ENCODE measurements at regions not wholly inside any gene's neighbourhood (a gene's known extent, or its start where the extent isn't known, plus 50 kb on each side); places are given as distances from the start of the nearest gene placed in this dataset.
"Not testable (repeated sequence)": the region's sequence is repeated elsewhere in the genome, so short reads cannot be mapped to it uniquely, and the experiment has no call there.

DNA sequence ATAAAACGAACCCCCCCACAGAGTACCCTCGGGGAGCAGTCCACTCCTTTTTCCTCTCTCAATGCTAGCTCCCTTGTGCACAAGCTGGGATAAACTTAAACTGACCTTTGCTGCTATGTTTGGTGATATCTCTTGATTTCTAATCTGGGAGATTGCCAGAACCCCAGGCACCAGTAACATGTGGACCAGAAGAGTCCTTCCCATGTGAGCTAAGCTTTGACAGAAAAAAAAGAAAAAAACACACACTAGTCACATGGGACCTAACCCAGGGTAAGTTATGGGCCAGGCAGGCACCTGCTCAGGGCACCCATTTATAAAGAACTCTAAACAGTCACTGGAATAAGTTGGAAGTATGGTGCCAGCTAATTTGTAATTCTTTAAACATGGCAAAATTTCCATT lies 242.6 kb downstream of the EN1 start:
- ATAC-seq = no peak

DNA sequence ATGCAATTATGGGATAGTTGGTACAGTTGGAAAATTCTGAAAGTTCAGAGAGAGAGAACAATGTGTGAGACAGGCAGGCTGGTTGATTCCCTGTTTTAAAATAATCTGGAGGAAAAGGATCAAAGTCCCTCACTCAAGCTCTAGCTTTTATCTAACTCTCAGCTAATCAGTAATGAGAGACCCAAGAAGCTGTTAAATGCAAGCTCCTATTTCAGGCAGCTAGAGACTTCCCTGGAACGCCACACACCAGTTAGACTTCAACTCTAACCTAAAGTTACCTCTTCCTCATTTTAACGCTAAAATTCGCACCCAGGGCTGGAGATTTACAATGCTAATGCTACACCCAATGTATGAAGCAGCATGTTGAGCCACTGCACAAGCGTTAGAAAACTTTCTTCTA lies 243.1 kb downstream of the EN1 start:
- no peak for ATAC-seq

DNA sequence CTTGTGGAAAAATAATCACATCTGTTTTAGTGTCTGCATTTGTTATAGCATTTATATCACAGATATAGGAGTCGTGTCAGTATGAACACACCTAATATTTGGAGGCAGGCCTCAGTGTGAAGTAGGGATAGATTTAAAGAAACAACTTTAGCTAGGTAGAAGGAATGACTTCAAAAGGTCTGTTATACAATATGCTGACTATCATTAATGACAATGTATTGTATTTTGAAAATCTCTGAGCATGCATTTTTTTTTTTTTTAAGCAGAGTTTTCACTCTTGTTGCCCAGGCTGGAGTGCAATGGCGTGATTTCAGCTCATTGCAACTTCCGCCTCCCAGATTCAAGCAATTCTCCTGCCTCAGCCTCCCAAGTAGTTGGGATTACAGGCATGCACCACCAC lies 248.3 kb downstream of the EN1 start:
- ATAC-seq = no peak

DNA sequence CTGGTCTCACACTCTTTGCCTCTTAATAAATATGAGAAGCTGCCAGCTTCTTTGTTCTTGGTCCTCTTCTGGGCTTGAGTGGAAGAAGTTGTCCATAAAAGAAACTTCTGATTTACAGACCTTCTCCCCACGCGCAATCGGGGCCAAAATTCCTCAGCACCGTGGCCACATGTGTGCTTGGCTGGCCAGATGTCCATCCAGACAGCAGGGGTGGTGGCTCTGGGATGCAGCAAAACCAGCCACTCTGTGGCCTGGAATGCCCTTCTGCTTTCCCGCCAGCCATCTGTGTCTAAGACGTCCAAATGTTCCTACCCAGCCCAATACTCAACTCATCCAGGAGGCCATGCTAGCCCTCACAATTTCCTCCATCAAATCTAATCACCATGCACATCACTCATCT lies 250.8 kb downstream of the EN1 start:
- ATAC-seq = no peak

DNA sequence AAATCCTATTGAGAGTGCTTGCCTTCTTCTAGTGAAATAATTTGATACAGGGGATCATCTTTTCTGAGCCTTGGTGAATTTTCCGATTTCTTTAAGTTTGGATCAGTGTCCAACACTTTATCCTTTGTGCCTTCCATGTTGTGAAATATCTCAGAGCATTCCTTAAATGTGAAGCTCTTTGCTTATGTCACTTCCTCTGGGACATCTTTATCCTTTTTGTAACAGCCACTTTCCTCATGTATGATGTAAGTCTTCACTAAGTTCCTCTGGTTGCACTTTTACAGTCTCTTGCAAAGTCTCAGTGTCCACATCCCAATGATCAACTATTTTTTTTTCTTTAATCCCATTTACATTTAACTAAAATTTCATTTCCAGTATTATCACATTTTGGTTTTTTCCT lies 254.2 kb downstream of the EN1 start:
- no peak for ATAC-seq

DNA sequence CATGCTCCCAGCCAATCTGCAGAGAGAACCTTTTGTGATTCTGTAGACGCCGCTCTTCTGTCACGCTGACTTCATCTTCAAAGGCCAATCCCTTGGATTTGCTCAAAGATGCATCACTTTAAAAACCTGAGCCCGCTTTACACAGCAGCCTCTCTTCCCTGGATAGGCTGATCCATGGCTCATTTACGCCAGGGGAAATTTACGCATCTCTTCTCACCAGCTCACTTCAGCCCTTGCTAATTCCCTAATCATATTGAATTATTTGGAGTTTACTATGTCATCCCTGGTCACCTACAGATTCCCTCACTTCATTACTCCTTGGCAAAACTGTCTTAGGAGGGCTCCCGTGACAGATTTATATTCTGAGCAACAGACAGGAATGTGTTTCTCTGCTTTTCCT lies 256.2 kb downstream of the EN1 start:
- no peak for ATAC-seq

DNA sequence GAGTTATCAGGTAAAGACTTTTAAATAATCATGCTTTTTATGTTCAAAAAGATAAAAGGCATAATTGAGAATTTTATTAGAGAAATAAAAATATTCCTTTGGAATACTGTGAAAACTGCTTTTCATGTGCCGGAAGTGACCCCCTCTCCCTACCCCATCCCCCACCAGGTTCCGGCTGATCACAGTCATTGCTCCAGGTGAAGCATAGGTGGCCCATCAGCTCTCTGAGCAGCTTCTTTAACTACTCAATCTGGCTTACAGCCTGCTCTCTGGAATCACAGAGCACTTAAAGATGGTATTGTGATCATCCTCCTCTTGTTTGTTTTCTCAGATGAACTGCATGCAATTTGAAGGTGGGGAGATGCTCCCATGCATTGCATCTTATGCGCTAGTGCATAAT lies 257.7 kb downstream of the EN1 start:
- ATAC-seq = no peak

DNA sequence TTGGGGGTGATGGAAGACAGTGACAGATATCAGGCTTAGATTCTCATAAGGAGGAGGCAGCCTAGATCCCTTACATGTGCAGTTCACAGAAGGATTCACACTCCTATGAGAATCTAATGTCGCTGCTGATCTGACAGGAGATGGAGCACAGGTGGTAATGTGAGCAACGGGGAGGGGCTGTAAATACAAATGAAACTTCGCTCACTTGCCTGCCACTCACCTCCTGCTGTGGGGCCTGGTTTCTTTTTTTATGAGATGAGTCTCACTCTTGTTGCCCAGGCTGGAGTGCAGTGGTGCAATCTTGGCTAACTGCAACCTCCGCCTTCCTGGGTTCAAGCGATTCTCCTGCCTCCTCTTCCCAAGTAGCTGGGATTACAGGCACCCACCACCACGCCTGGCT lies 258.6 kb downstream of the EN1 start:
- ATAC-seq = no peak

DNA sequence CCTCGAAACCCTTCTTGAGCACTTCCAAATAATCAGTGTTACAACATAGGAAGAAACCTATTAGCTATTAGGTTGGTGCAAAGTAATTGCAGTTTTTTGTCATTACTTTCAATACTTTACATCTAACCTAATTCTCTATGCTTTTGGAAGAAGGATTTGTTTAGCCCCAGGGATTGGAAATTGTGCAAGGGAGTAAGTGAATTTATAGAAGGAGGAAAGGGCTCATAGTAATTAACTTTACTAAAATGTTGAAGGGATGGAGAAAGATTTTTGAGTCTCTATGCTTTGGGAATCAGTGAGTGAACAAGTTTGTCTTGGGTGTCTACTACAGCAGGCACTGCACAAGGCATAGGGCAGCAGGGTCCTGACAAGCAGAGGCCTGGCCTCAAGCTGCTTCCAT lies 261.1 kb downstream of the EN1 start:
- ATAC-seq = no peak

DNA sequence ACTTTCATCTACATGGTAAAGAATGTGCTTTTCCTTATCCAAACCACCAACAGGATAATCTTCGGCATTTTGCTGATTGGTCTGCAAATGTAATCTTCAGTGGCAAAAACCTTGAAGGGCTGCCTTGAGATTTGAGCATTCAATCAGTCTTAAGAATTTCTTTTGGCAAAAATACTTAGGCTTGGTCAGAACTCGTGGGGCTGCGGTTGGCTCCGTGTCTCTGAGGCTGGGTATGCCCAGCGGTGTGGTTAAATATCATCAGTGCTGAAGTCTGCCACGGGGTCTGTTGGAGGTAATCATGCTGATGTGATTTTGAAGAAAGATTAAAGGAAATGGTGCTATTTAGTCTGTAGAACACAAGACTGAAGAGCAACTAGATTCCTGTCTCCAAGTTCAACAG lies 262.6 kb downstream of the EN1 start:
- ATAC-seq = no peak

DNA sequence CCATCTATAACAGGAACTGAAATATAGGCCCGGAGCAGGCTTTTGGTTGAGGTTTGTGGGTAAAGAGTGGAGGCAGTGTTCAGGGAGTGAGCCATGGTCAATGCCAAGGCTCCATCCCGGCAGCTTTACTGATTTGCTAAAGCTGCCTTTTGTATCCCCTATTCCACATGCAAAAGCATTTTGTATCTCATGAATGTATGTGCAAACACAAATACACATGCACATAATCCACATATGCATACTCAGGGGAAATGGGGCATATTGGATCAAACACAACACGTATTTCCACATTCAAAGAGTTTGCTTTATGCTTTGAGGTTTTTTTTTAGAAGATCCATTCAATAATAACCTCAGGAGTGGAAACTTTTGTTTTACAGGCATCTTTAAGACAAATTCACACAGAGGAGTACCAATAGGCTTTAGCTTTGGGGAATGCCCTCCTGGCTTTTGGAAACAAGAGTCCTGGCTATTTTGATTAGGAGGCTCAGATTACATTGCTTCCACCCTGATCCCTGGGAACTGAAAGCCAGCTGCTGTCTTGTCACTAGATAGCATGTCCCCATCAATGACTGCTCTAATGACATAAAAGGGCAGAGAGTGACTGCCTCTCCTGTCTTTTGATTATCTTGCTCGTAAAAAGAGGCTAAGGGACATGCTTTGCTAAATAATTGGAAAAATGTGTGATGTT lies 263.2 kb downstream of the EN1 start:
- ATAC-seq = no peak

DNA sequence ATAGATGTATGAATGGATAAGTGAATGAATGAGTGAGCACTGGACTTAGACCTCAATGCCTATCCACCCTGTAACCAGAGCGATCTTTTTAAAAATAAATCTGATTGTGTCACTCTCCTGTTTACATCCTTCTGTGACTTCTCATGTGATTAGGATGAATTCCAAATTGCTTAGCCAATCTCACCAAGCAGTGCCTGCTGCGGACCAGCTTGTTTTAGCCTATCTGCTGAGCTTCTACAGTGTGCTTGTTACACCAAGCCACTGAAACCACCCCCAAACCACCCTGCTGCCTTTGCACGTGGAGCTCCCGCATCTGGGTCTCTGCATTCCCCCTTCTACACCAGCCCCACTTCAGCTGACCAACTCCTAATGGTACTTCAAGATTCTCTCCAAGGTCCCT lies 265.4 kb downstream of the EN1 start:
- no peak for ATAC-seq

DNA sequence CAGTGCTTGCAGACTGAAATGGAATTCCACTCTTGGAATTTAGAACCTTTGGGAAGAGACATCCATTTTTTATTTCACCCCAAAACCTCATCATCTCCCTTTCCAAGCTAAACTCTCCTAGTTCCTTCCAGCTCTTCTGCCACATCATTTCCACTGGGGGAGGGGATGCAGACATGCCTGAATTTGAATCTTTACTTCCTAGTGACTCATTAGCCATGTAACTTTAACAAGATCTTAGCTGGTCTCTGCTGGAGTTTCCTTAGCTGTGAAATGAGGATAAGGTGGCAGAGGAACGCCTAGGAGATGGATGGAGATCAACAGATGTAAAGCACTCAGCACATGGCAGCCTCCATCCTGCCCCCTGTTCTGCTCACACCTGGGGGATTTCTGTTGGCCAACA lies 266.8 kb downstream of the EN1 start:
- ATAC-seq = no peak

DNA sequence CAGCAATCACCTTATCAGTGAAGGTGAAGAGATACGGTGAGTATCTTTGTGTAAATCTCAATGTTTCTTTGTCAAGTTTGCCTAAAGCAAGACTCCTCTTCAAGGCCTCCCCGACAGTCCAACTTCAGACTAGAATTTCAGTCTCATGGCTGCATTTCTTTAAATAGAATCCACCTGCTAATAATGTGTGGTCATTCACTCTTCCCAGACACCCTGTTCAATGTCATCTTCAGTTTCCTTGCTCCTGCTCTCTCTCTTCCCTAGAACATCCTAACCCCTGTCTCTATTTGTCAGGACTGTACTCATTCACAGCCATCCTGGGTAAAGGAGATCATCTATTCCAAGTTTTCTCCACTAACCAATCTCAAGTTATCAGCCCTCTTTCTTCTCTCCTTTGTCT lies 267.3 kb downstream of the EN1 start:
- ATAC-seq = no peak

DNA sequence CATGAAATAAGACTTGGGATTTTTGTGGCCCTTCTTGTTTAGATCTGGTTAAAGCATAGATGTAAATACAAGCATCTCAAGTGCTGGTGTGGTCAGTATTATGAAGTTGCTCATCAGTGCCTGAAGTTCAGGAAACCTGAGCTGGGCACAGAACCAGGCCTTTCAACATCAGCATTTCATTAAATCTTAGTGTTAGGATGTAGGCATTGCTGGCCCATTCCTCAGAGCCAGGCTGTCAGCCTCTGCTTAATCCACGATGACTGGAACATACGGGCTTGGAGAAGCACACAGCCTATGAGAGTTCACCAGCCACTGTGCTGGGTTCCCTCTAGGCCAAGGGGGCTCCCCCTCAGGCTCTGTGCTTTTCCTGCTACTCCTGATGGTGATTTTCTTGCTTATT lies 270.2 kb downstream of the EN1 start:
- ATAC-seq = no peak

DNA sequence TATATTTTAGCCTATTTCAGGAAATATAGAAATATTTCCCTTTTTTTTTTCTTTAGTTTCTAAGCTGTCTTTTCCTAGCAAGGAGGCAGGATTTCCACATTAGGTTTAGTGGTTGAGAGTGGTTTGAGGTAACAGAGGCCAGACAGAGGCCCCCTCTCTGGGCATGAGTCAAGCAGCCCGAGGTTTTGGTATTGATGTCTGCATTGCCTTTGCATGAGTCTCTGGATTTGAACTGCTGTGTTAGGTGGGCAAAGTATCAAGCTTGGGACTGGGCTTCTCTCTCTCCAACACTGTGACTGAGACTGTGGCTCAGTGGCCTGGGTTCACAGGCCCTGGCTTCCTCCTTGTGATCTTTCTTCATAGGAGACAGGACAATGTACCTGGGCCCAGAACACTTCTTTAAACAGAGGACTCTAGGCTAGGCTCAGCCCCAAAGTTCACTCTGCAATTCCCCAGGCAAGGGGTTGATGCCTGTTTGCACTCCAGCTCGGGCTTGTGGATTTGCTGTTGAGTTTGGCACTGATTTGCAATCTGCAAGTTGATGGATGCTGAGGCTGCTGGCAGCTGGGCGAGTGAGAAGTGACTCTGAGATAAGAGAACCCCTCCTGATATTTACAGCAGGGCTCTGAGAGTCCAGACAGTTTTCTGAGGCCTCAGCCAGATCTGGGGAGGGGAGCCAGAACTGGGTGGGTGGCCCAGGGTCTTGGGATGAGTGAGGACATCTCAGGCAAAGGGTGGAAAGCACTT lies 271.2 kb downstream of the EN1 start:
- ATAC-seq = no peak

DNA sequence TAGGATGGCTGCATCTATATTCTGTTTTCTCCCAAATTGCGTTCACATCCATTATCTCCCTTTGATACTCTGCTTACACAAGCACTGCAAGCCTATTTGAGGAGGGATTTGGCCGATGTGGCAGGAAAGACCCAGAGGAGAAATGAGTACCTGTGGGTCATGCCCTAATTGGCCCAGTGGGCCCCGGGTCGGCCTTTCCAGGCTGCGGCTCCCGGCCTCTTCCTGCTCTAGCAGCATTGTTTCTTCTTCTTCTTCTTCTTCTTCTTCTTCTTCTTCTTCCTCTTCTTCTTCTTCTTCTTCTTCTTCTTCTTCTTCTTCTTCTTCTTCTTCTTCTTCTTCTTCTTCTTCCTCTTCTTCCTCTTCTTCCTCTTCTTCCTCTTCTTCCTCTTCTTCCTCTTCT lies 275.1 kb downstream of the EN1 start:
- ATAC-seq = not testable (repeated sequence)

DNA sequence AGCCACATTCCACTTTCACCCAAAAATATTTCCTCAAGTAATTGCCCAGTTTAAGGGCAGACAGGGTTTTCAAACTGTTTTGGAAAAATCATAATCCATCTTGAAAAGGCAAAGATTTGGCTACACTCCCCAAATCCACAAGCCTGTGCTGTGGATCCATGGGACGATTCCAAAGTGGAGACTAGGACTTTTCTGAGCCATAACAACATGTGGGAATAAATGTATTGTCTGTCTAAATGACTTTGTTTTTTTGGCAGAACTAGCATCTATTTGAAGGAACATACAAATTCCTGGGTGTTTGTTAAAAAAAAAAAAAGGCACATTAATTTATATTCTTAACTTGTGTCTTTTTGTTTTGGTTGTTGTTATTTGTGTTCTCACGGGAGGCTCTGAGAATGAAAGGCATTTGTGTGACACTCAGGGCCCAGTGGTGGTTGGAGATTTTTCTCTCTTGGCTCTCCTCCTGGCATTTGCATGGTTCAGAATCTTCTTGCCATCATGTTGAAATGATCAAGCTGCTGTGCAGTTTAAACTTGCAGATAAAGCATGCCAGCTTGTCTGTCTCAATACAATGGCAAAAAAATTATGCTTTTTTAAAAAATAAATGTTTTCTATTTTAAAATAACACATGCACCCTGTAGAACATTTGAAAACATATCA lies 277.4 kb downstream of the EN1 start:
- no peak for ATAC-seq

DNA sequence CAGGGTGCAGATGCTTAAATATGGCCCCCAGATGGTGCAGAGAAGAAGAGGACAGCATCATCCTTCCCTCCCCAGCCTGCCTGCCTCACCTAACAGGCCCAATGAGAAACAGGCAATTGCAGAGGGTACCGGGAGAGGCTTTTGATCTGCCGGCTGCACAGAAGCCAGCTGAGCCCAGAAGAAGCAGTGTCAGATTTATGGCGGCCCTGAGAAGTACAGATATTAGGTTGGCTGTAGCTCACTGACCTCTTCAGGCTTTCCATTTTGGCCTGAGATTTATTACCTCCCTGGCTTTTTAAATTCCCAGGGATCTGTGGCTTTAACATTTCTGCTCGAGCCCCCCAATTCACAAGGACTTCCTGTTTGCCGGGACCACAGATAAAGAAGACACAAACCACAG lies 278.7 kb downstream of the EN1 start:
- no peak for ATAC-seq

DNA sequence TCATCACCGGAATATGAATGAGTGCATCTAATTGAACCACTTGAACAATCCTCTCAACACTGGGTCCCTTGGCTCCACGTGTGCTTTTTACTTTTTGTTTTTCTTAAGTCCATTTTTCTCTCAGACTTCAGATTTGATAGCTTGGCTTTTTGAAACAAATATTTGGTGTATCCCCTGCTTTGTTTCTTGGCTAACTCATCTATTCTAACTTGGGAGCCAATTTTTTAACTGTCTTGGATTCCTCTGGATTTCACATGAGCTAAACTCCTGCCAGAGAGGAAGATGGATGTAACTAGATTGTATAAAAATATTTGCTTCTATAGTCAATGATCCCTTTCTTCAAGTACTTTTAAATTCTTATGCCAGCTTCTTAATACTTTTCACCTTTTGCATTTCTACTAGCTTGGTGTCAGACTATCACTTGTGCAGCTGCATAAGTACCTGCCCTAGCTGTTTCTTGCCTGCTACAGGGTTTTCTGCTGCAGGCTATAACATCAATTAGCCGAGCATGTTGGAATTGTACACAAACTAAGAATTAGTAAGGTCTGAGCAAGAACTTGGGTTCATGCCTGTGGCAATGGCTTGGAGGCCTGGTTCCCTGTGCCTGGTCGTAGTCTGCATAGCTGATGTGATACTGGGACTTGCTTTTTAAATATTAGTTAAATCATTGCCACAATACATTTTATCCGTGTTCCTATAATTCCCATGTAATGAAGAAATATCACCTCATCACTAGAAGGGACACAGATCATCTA lies 281.5 kb downstream of the EN1 start:
- no peak for ATAC-seq

DNA sequence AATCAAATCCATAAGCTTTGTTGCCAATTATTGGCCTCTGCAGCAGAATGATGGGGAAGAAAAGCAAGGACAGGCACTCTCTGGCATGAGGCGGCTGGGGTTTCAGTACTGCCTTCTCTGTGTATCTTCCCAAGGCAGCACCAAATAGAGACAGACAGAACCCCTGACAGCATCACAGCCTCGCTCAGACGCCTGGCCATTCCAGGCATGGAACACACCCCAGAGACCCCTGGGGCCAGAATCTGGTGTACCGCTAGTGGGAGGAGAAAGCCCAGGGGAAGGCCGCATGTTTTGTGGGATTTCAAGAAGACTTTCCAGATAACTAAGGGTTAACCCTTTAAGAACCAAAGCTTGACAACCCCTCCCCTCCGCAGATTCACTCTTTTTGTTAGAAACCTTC lies 282.1 kb downstream of the EN1 start:
- ATAC-seq = no peak

DNA sequence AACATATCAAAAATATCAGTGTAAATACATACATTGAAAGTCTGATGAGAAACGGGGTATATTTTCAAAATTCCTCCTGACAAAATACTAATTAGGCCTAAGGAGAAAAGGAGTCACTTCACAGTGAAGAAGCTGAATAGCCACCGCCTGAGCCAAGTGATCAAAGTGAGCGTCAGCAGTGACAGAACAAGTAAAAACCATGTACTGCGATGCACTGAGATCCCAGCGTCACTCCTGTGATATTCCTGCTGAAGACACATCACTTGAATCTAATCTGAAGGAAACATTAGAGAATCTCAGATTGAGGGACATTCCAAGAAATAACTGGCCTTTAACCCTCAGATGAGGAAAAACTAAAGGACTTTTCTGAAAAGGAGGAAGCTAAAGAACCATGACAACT lies 285.3 kb downstream of the EN1 start:
- no peak for ATAC-seq

DNA sequence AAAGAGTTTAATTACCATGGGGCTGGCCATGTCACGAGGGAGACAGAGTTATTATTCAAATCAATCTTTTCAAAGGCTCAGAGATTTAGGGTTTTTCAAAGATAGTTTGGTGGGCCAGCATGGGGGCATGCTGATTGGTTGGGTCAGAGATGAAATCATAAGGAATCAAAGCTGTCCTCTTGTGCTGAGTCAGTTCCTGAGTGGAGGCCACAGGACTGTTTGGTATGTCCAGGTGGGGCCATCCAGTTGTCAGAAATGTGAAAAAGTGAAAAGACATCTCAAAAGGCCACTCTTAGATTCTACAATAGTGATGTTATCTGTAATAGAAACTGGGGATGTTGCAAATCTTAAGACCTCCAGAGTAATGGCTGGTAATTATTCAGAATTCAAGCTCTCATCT lies 288.6 kb downstream of the EN1 start:
- no peak for ATAC-seq

DNA sequence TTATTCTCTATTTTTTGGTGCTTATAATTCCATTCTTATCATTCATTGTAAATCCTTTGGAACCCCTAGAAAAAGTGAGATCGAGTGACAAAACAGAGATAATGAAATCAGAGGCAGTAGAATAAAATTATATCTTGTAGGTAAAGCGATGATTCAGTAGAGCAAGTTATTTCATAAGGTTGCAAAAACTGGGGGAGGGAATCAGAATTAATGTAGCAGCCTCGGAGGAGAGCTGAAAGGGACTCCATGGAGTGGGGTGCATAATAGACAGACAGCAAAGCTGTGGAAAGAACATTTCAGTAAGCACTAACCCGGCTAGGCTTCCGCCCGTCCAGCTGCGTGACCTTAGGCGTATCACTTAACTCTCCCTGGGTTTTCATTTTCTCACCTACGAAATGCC lies 289.7 kb downstream of the EN1 start:
- ATAC-seq = no peak

All from activated CD4-positive, CD25-positive, alpha-beta regulatory T cell treated with anti-CD3 and anti-CD28 coated beads, Interleukin-2, amount 50 U/mL, for 24 hours (primary cell).